Neural cell (in vitro differentiated cells): ENCODE measurements at regions not wholly inside any gene's neighbourhood (a gene's known extent, or its start where the extent isn't known, plus 50 kb on each side); places are given as distances from the start of the nearest gene placed in this dataset.

Experiments
- H2AFZ ChIP-seq: fragments of 200-600, 300-800 bp; sonication (generic), shearing (Covaris generic); 2 replicates; pipeline ENCODE4 v1.6.0; 2014; ENCODE audit warnings: low read depth, mild to moderate bottlenecking, antibody characterized with exemption, low read length, moderate library complexity
- H3F3A ChIP-seq: fragments of 200-600 bp; shearing (Covaris generic); 2 replicates; pipeline ENCODE4 v1.6.1; 2016; ENCODE audit warnings: mild to moderate bottlenecking, moderate library complexity, mixed read lengths, antibody characterized with exemption, low read length; ENCODE audit not compliant: insufficient read depth, poor library complexity, severe bottlenecking
- H3K27ac ChIP-seq: fragments of 200-600, 300-800 bp; sonication (generic), shearing (Covaris generic); 2 replicates; pipeline ENCODE4 v1.5.1; 2014; ENCODE audit warnings: mild to moderate bottlenecking, low read length, moderate library complexity
- H3K27me3 ChIP-seq: fragments of 300-800, 200-600 bp; sonication (generic), shearing (Covaris generic); 2 replicates; pipeline ENCODE4 v1.6.0; 2014; ENCODE audit warnings: mild to moderate bottlenecking, low read depth, low read length, moderate library complexity; ENCODE audit not compliant: insufficient read depth
- H3K36me3 ChIP-seq: fragments of 300-800, 200-600 bp; sonication (generic), shearing (Covaris generic); 2 replicates; pipeline ENCODE4 v1.5.1; 2014; ENCODE audit warnings: mild to moderate bottlenecking, antibody characterized with exemption, low read length, moderate library complexity; ENCODE audit not compliant: insufficient read depth
- H3K4me2 ChIP-seq: fragments of 300-800, 200-600 bp; sonication (generic), shearing (Covaris generic); 2 replicates; pipeline ENCODE4 v1.6.0; 2014; ENCODE audit warnings: mild to moderate bottlenecking, low read length
- H3K4me3 ChIP-seq: fragments of 300-800, 200-600 bp; sonication (generic), shearing (Covaris generic); 2 replicates; pipeline ENCODE4 v1.5.1; 2014; ENCODE audit warnings: mild to moderate bottlenecking, low read length, moderate library complexity
- H3K79me2 ChIP-seq: fragments of 200-600 bp; shearing (Covaris generic); replicated peaks from 2 replicates; pipeline ENCODE4 v1.6.0; 2014; ENCODE audit warnings: mild to moderate bottlenecking, low read length, moderate library complexity; ENCODE audit not compliant: insufficient read depth
- H3K9ac ChIP-seq: fragments of 300-800, 200-600 bp; sonication (generic), shearing (Covaris generic); 2 replicates; pipeline ENCODE4 v1.6.1; 2016; ENCODE audit warnings: mild to moderate bottlenecking, low read length, mixed read lengths
- H3K9me2 ChIP-seq: fragments of 200-600 bp; shearing (Covaris generic); 2 replicates; pipeline ENCODE4 v1.6.1; 2016; ENCODE audit warnings: mild to moderate bottlenecking, low read length, mixed read lengths; ENCODE audit not compliant: insufficient read depth
- H3K9me3 ChIP-seq: fragments of 200-600, 300-800 bp; sonication (generic), shearing (Covaris generic); 2 replicates; pipeline ENCODE4 v1.6.1; 2016; ENCODE audit warnings: mild to moderate bottlenecking, mixed run types, low read length, moderate library complexity, mixed read lengths
- H4K20me1 ChIP-seq: fragments of 200-600 bp; shearing (Covaris generic); 2 replicates; pipeline ENCODE4 v1.6.1; 2016; ENCODE audit warnings: mild to moderate bottlenecking, mixed run types; ENCODE audit not compliant: insufficient read depth
- CTCF ChIP-seq: fragments of 450-650 bp; IDR thresholded peaks from 2 replicates; pipeline ENCODE4 v1.5.1; 2014; ENCODE audit warnings: antibody characterized with exemption, mild to moderate bottlenecking, moderate library complexity; ENCODE audit not compliant: poor library complexity, severe bottlenecking
- EP300 ChIP-seq: fragments of 450-650 bp; conservative IDR thresholded peaks from 2 replicates; pipeline ENCODE4 v1.6.1; 2014; ENCODE audit warnings: antibody characterized with exemption, mild to moderate bottlenecking, moderate library complexity; ENCODE audit not compliant: poor library complexity, severe bottlenecking
- EZH2 ChIP-seq: fragments of 200-600, 300-800 bp; shearing (Covaris generic), sonication (generic); IDR thresholded peaks from 2 replicates; pipeline ENCODE4 v1.6.1; 2014; ENCODE audit warnings: antibody characterized with exemption, low read length, borderline replicate concordance, mild to moderate bottlenecking; ENCODE audit not compliant: insufficient read depth, poor library complexity, severe bottlenecking
- MXI1 ChIP-seq: fragments of 450-650 bp; conservative IDR thresholded peaks from 2 replicates; pipeline ENCODE4 v1.6.1; 2014; ENCODE audit warnings: antibody characterized with exemption, mild to moderate bottlenecking; ENCODE audit not compliant: poor library complexity, severe bottlenecking
- POLR2AphosphoS5 ChIP-seq: IDR thresholded peaks from 2 replicates; pipeline ENCODE4 v1.6.1; 2012
- RAD21 ChIP-seq: fragments of 450-650 bp; conservative IDR thresholded peaks from 2 replicates; pipeline ENCODE4 v1.6.1; 2014; ENCODE audit warnings: antibody characterized with exemption, mild to moderate bottlenecking, moderate library complexity
- SMC3 ChIP-seq: fragments of 450-650 bp; conservative IDR thresholded peaks from 2 replicates; pipeline ENCODE4 v1.6.1; 2014; ENCODE audit warnings: antibody characterized with exemption, mild to moderate bottlenecking, moderate library complexity; ENCODE audit not compliant: poor library complexity
- TAF1 ChIP-seq: IDR thresholded peaks from 2 replicates; pipeline ENCODE4 v1.6.1; 2012; ENCODE audit warnings: low read depth
- TF ChIP-seq, protein P1 (sequence below): IDR thresholded peaks from 2 replicates; pipeline ENCODE4 v1.6.1; 2012; ENCODE audit warnings: borderline replicate concordance

DNA sequence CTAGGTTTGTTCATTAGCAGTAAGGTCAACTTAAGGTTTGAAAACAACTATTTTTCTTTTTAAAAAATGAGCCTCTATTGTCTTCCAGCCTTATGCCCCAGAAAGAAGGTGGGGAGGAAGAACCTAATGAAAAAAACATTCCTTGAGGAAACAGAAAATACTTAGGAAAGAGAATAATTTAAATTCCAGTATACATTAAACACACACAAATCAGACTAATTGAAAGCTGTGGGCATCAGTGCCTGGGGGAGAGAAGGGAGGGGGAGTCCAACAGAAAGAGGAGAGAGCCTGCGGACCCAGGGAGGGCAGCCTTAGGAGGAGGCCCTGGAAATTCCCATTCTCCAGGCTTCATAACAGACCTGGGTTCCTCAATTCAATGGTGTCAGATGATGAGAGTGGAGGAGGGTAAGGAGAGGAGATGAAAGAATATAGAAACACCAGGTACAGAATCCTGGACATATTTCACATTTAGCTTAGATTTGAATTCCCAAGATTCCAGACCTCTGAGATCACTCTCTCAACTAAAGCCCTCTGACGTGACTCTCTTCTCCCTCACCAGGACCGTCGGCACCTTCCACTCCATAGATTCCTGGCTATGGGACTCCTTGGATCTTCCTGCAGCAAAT lies 320.5 kb upstream of the UMPS start:
- no peak overlapping the region for H2AFZ ChIP-seq
- H3K9ac ChIP-seq, result no peak overlapping the region
- H3K4me3 ChIP-seq, result no peak overlapping the region
- no peaks in the 10 kb centered on the region for H3K79me2 ChIP-seq
- no peaks in the 10 kb centered on the region for H4K20me1 ChIP-seq
- H3K9me2 ChIP-seq, result no peaks in the 10 kb centered on the region
- no peaks in the 10 kb centered on the region for H3K27me3 ChIP-seq
- TF ChIP-seq MXI1 (no peak), RAD21 (no peak), EZH2 (no peak), SMC3 (no peak), CTCF (no peak), TAF1 (no peak), EP300 (no peak), POLR2AphosphoS5 (no peak)
- TF ChIP-seq, protein P1, sequence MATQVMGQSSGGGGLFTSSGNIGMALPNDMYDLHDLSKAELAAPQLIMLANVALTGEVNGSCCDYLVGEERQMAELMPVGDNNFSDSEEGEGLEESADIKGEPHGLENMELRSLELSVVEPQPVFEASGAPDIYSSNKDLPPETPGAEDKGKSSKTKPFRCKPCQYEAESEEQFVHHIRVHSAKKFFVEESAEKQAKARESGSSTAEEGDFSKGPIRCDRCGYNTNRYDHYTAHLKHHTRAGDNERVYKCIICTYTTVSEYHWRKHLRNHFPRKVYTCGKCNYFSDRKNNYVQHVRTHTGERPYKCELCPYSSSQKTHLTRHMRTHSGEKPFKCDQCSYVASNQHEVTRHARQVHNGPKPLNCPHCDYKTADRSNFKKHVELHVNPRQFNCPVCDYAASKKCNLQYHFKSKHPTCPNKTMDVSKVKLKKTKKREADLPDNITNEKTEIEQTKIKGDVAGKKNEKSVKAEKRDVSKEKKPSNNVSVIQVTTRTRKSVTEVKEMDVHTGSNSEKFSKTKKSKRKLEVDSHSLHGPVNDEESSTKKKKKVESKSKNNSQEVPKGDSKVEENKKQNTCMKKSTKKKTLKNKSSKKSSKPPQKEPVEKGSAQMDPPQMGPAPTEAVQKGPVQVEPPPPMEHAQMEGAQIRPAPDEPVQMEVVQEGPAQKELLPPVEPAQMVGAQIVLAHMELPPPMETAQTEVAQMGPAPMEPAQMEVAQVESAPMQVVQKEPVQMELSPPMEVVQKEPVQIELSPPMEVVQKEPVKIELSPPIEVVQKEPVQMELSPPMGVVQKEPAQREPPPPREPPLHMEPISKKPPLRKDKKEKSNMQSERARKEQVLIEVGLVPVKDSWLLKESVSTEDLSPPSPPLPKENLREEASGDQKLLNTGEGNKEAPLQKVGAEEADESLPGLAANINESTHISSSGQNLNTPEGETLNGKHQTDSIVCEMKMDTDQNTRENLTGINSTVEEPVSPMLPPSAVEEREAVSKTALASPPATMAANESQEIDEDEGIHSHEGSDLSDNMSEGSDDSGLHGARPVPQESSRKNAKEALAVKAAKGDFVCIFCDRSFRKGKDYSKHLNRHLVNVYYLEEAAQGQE, result no peak
- H3K27ac ChIP-seq, result no peak overlapping the region
- no peaks in the 10 kb centered on the region for H3K9me3 ChIP-seq
- H3K4me2 ChIP-seq, result no peak overlapping the region
- no peaks in the 10 kb centered on the region for H3F3A ChIP-seq
- H3K36me3 ChIP-seq, result peaks cover 4% of the 10 kb centered on the region

DNA sequence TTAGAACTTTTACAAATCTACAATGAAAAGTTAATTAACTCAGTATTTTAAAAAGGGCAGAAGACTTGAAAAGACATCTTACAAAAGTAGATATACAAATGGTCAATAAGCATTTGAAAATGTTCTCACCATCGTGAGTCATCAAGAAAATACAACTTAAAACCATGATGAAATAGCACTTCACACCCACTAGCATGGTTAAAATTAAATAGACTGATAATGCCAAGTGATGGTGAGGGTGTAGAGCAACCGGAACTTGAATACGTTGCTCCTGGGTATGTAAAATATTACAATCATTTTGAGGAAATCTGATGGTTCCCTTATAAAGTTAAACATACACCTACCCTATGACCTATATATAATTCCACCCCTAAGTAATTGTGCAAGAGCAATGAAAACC lies 319.8 kb upstream of the UMPS start:
- no peak overlapping the region for H2AFZ ChIP-seq
- no peak overlapping the region for H3K4me2 ChIP-seq
- peaks cover 7% of the 10 kb centered on the region for H3K36me3 ChIP-seq
- H3K27ac ChIP-seq, result no peak overlapping the region
- TF ChIP-seq, protein P1, result no peak
- TF ChIP-seq TAF1 (no peak), POLR2AphosphoS5 (no peak), CTCF (no peak), MXI1 (no peak), EP300 (no peak)
- no peaks in the 10 kb centered on the region for H3K27me3 ChIP-seq
- H3K4me3 ChIP-seq, result no peak overlapping the region
- no peaks in the 10 kb centered on the region for H3F3A ChIP-seq
- no peaks in the 10 kb centered on the region for H3K9me3 ChIP-seq
- H3K9me2 ChIP-seq, result no peaks in the 10 kb centered on the region
- H3K9ac ChIP-seq, result no peak overlapping the region
- no peaks in the 10 kb centered on the region for H3K79me2 ChIP-seq
- no peaks in the 10 kb centered on the region for H4K20me1 ChIP-seq
